ENCODE measurements at regions not wholly inside any gene's neighbourhood (a gene's known extent, or its start where the extent isn't known, plus 50 kb on each side); places are given as distances from the start of the nearest gene placed in this dataset.

DNA sequence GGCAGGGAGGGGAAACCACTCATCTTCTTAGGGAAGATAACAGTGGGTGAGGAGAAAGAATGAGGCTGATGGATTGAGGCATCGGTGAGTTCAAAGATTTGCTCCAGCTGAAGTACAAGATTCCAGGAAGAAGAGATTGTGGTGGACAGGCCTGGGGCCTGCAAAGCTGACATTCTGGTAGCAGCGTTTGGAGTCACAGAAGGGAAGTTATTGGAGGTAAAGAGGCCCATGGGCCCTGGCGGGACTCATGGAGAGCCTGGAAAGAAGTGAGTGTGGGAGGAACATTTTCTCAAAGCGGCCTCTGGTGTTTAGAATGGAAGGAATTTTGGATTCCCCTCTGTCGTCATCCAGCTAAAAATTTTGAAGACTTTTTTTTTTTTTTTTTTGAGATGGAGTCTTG lies 160.0 kb upstream of the KLF6 start:
- H3K9me3 ChIP-seq: no peaks in the 10 kb centered on the region
- no peak for TF ChIP-seq CTCF (IDR thresholded peaks at IDR 0.05)
- no peaks in the 10 kb centered on the region for H3K36me3 ChIP-seq
- H3K27me3 ChIP-seq: peaks cover 7% of the 10 kb centered on the region
- no peak overlapping the region for H3K4me3 ChIP-seq (ENCODE audit: low read depth in 1 of 2, low read length in 1 of 2)
- no peaks in the 10 kb centered on the region for H3K4me1 ChIP-seq (ENCODE audit: control insufficient read depth in 1 of 2, insufficient read depth in 1 of 2, low read depth in 1 of 2, low read length in 1 of 2)
- H3K27ac ChIP-seq: no peak overlapping the region

DNA sequence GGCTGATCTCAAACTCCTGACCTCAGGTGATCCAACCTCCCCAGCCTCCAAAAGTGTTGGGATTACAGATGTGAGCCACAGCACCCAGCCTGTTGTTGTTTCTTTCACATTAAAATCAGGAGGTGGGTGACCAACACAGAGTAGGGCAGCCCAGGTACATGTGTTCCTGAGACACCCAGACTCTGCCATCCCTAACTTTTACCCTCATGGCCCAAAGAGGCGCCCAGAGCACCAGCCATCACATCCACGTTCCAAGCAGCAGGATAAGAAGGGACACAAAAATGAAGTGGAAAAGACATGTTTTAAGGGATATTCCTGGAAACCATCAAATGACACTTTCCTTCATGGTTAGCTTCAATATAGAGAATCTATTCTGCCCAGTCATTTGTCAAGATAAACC lies 159.6 kb upstream of the KLF6 start:
- Histone ChIP-seq H3K9me3 (no peaks in the 10 kb centered on the region), H3K4me1 (ENCODE audit: control insufficient read depth in 1 of 2, insufficient read depth in 1 of 2, low read depth in 1 of 2, low read length in 1 of 2) (no peaks in the 10 kb centered on the region), H3K36me3 (no peaks in the 10 kb centered on the region), H3K27ac (no peak overlapping the region), H3K27me3 (peaks cover 7% of the 10 kb centered on the region), H3K4me3 (ENCODE audit: low read depth in 1 of 2, low read length in 1 of 2) (no peak overlapping the region)
- no peak for TF ChIP-seq CTCF (IDR thresholded peaks at IDR 0.05)

DNA sequence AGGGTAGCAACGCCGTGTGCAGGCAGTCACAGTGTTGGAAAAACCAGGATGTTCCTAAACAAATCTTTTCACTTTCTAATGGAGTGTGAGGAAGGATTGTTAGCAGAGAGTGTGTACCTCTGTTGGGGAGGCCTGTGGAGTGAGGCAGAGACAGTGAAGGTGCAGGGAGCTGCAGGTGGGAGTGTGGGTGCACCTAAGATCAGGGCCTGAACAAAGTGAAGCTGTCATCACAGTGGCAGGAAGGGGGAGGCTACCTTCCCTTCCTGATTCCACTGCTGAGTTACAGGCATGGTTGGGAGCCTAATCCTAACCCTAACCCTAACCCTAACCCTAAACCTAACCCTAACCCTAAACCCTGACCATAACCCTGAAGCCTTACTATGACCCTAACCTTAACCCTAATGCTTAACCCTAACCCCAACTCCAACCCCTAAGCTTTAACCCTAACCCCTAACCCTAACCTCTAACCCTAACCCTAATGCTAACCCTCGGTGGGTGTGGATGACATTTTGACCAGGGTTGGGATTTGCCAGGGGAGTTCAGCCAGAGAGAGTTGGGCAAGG lies 158.8 kb upstream of the KLF6 start:
- no peak overlapping the region for H3K27ac ChIP-seq

GRCh38 chr10:3942937-3943489 lies 158.0 kb upstream of the KLF6 start:
- H3K36me3 ChIP-seq: no peaks in the 10 kb centered on the region
- H3K27me3 ChIP-seq: no peaks in the 10 kb centered on the region
- H3K27ac ChIP-seq: no peak overlapping the region
- H3K4me3 ChIP-seq (ENCODE audit: low read depth in 1 of 2, low read length in 1 of 2): no peak overlapping the region
- no peaks in the 10 kb centered on the region for H3K9me3 ChIP-seq
- no peak for TF ChIP-seq CTCF (IDR thresholded peaks at IDR 0.05)
- H3K4me1 ChIP-seq (ENCODE audit: control insufficient read depth in 1 of 2, insufficient read depth in 1 of 2, low read depth in 1 of 2, low read length in 1 of 2): no peaks in the 10 kb centered on the region

More for the DNA sequence above, 158.8 kb upstream of the KLF6 start:
- Histone ChIP-seq H3K36me3 (no peaks in the 10 kb centered on the region), H3K4me1 (ENCODE audit: control insufficient read depth in 1 of 2, insufficient read depth in 1 of 2, low read depth in 1 of 2, low read length in 1 of 2) (no peaks in the 10 kb centered on the region), H3K27me3 (peaks cover 5% of the 10 kb centered on the region), H3K4me3 (ENCODE audit: low read depth in 1 of 2, low read length in 1 of 2) (no peak overlapping the region), H3K9me3 (no peaks in the 10 kb centered on the region)
- TF ChIP-seq CTCF (IDR thresholded peaks at IDR 0.05): no peak

DNA sequence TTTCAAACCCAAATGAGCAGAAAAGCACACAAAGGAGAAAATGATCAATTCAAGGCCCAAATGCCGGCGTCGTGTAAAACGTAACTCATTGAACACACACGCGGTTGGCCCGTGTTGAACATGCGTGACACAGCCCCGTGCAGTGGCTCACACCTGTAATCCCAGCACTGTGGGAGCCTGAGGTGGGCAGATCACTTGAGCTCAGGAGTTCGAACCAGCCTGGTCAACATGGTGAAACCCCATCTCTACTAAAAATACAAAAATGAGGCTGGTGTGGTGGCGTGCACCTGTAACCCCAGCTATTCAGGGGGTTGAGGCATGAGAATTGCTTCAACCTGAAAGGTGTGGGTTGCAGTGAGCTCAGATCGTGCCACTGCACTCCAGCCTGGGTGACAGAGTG lies 156.7 kb upstream of the KLF6 start:
- no peak for TF ChIP-seq CTCF (IDR thresholded peaks at IDR 0.05)
- H3K9me3 ChIP-seq: no peaks in the 10 kb centered on the region
- H3K4me1 ChIP-seq (ENCODE audit: control insufficient read depth in 1 of 2, insufficient read depth in 1 of 2, low read depth in 1 of 2, low read length in 1 of 2): no peaks in the 10 kb centered on the region
- no peaks in the 10 kb centered on the region for H3K27me3 ChIP-seq
- H3K36me3 ChIP-seq: no peaks in the 10 kb centered on the region
- no peak overlapping the region for H3K4me3 ChIP-seq (ENCODE audit: low read depth in 1 of 2, low read length in 1 of 2)
- no peak overlapping the region for H3K27ac ChIP-seq

All from neutrophil (primary cell).